ENCODE measurements at regions not wholly inside any gene's neighbourhood (a gene's known extent, or its start where the extent isn't known, plus 50 kb on each side); places are given as distances from the start of the nearest gene placed in this dataset.

DNA sequence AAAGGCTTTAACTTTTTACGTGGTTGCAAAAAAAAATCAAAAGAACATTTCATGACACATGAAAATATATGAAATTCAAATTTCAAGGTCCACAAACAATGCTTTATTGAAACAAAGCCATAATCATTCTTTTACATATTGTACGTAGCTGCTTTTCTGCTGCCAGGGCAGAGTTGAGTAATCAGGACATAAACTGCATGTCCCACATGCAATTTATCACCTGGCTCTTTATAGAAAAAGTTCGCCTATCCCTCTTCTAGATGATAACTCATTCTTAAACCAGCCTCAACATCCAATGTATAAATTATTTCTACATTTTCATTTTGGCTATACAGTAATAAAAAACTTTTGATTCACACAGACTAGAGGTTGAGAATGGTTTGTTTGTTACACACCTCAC, 154.9 kb downstream of the AXIN2 start:
- no peak for DNase-seq (ENCODE audit: low read depth in 2 of 2)

DNA sequence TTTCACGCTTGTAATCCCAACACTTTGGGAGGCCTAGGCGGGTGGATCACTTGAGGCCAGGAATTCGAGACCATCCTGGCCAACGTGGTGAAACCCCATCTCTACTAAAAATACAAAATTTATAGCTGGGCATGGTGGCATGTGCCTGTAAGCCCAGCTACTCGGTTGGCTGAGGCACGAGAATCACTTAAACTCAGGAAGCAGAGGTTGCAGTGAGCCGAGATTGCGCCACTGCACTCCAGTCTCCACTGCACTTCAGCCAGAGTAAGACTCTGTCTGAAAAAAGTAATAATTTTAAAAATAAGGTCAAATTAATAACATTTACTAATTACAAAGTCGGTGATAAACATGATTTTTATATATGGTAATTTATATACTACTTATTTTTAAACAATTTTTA, 155.9 kb downstream of the AXIN2 start:
- DNase-seq (ENCODE audit: low read depth in 2 of 2): no peak

GRCh38 chr17:65404761-65405160, 156.7 kb downstream of the AXIN2 start:
- no peak for DNase-seq (ENCODE audit: low read depth in 2 of 2)

- no peak for DNase-seq (ENCODE audit: low read depth in 2 of 2)
Measured at GRCh38 chr17:65403626-65404025, 157.8 kb downstream of the AXIN2 start.

GRCh38 chr17:65402513-65403496, 158.6 kb downstream of the AXIN2 start:
- DNase-seq (ENCODE audit: low read depth in 2 of 2): no peak

- no peak for DNase-seq (ENCODE audit: low read depth in 2 of 2)
Measured at GRCh38 chr17:65401561-65401960, 159.9 kb downstream of the AXIN2 start.

DNA sequence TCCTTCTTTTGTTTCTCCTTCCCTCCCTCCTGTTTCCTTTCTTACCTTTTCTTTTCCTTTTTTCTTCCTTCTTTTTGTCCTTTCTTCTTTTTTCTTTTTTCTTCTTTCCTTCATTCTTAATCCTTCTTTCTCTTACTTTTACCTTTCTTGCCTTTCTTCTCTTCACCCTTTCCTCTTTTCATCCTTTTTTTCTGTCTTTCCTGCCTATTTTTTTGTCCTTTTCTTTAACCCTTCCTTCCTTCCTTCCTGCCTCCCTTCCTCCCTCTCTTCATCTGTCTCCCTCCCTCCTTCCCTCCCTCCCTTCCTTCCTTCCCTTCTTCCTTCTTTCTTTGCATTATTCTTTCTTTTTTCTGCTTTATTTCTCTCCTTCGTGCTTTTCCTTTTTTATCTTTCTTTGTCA, 160.7 kb downstream of the AXIN2 start:
- DNase-seq (ENCODE audit: low read depth in 2 of 2): no peak

- DNase-seq (ENCODE audit: low read depth in 2 of 2): no peak
Measured at GRCh38 chr17:65398040-65398787, 163.2 kb downstream of the AXIN2 start.

- no peak for DNase-seq (ENCODE audit: low read depth in 2 of 2)
Measured at GRCh38 chr17:65395924-65396323, 165.5 kb downstream of the AXIN2 start.

- DNase-seq (ENCODE audit: low read depth in 2 of 2): no peak
Measured at GRCh38 chr17:65394811-65395472, 166.5 kb downstream of the AXIN2 start.

- DNase-seq (ENCODE audit: low read depth in 2 of 2): no peak
Measured at GRCh38 chr17:65393514-65393913, 167.9 kb downstream of the AXIN2 start.

DNA sequence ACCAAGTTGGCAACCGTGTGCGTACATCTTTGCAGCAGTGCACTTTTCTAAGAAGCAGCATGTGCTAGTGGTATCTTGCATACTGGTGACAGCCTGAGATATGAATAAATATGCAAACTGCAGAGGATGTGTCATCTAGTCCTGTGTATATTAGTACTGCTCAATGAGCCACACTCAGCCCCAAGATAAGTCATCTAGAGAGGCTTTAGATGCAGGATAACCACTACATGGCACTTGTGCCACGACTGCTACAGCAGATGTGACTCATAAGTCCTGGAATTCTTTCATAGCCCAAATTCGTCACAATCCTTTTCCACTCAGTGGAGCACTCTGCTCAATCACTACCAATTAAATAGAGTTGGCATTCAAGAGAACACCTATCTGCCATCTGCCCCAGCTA, 171.5 kb downstream of the AXIN2 start:
- DNase-seq (ENCODE audit: low read depth in 2 of 2): no peak

DNA sequence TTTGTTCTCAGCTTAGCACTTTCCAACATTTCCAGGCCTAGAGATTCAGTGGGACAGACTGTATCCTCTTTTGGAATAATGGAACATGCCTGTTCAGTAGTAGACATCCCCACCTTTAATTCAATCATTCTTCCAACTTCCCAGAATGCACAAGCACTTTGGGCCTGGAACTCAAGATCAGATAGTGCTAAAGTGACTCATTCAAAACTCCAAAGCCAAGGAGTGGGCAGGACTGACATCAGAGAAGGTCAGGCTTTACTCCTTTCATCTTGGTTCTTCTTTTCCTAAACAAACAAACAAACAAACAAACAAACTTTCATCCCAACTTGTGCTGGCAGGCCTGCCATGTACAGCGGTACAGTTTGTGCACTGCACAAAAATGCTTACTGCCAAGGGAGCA, 172.0 kb downstream of the AXIN2 start:
- DNase-seq (ENCODE audit: low read depth in 2 of 2): no peak

- no peak for DNase-seq (ENCODE audit: low read depth in 2 of 2)
Measured at GRCh38 chr17:65388911-65389310, 172.5 kb downstream of the AXIN2 start.

- no peak for DNase-seq (ENCODE audit: low read depth in 2 of 2)
Measured at GRCh38 chr17:65387322-65387721, 174.1 kb downstream of the AXIN2 start.

- no peak for DNase-seq (ENCODE audit: low read depth in 2 of 2)
Measured at GRCh38 chr17:65385726-65386125, 175.7 kb downstream of the AXIN2 start.

GRCh38 chr17:65385071-65385470, 176.4 kb downstream of the AXIN2 start:
- DNase-seq (ENCODE audit: low read depth in 2 of 2): no peak

GRCh38 chr17:65381152-65381551, 180.3 kb downstream of the AXIN2 start:
- no peak for DNase-seq (ENCODE audit: low read depth in 2 of 2)

GRCh38 chr17:65374966-65375365, 186.5 kb downstream of the AXIN2 start:
- no peak for DNase-seq (ENCODE audit: low read depth in 2 of 2)

DNA sequence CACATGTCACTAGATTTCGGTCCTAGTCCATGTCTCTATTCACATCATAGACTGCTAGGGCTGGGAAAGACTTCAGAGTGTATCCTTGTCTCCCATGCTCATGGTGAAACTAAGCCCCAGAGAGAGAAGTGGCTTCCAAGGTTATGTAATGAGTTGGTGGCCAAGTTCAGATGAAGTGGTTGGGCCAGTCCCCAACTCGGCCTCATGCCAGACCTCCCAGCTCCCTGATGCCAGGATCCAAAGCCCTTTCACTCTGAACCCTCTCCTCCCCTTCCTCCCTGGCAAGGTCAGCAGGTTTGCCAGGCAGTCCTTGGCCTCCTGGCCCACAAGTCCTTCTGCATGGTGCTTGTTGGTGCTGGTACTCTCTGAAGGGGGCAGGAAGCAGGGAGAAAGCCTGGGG, 189.7 kb downstream of the AXIN2 start:
- DNase-seq (ENCODE audit: low read depth in 2 of 2): no peak

- no peak for DNase-seq (ENCODE audit: low read depth in 2 of 2)
Measured at GRCh38 chr17:65370669-65371131, 190.7 kb downstream of the AXIN2 start.

- DNase-seq (ENCODE audit: low read depth in 2 of 2): no peak
Measured at GRCh38 chr17:65368341-65368740, 193.1 kb downstream of the AXIN2 start.

Data from stimulated activated CD4-positive, alpha-beta T cell treated with anti-CD3 and anti-CD28 coated beads, Interleukin-4, amount 100 ng/mL, for 48 hours (primary cell).